ENCODE measurements at regions not wholly inside any gene's neighbourhood (a gene's known extent, or its start where the extent isn't known, plus 50 kb on each side); places are given as distances from the start of the nearest gene placed in this dataset.

- TF ChIP-seq ILF3 (IDR thresholded peaks at IDR 0.05; ENCODE audit: borderline replicate concordance), result no peak
- 0 out of 2 replicates have a peak, but pooled peaks have one; percentile 45 for TF ChIP-seq GABPA (tag; conservative IDR thresholded peaks at IDR 0.05; ENCODE audit: low read depth)
- TF ChIP-seq NR4A1 (CRISPR knock-in tag; IDR thresholded peaks at IDR 0.05), result no peak
- TF ChIP-seq NR4A1 (tag; IDR thresholded peaks at IDR 0.05), result 0 out of 2 replicates have a peak, but pooled peaks have one; percentile 46
- no peak for TF ChIP-seq SRSF1 (IDR thresholded peaks at IDR 0.05; ENCODE audit: low read depth, low read length)
- TF ChIP-seq SREBF1 (IDR thresholded peaks at IDR 0.05; ENCODE audit: borderline replicate concordance, low read depth, low read length), result no peak
- no peak for TF ChIP-seq MCM5 (IDR thresholded peaks at IDR 0.05; ENCODE audit: low read depth)
- peak; percentile 87; the same call in 1 of the 2 replicates for TF ChIP-seq JUND (IDR thresholded peaks at IDR 0.05; ENCODE audit: borderline replicate concordance, low read depth, low read length)
- TF ChIP-seq JUND (tag; IDR thresholded peaks at IDR 0.05; ENCODE audit: borderline replicate concordance, low read depth, low read length), result peak; percentile 91; the same call in 2 of the 3 replicates
- TF ChIP-seq BRD9 (IDR thresholded peaks at IDR 0.05; ENCODE audit: low read depth, partially characterized antibody), result peak; percentile 76
- no peak for TF ChIP-seq NCOA1 (IDR thresholded peaks at IDR 0.05; ENCODE audit: low read depth)
- no peak for TF ChIP-seq RBM15 (IDR thresholded peaks at IDR 0.05; ENCODE audit: insufficient read depth, low read length)
- TF ChIP-seq TEAD4 (IDR thresholded peaks at IDR 0.05; ENCODE audit: low read length), result peak; percentile 8; the same call in 1 of the 2 replicates
- no peak for TF ChIP-seq TEAD4 (CRISPR knock-in tag; IDR thresholded peaks at IDR 0.05; ENCODE audit: borderline replicate concordance)
- peak; percentile 42 for TF ChIP-seq STAT5A (IDR thresholded peaks at IDR 0.05; ENCODE audit: borderline replicate concordance, low read length)
- no peak for TF ChIP-seq ZNF280A (IDR thresholded peaks at IDR 0.05; ENCODE audit: low read depth, partially characterized antibody)
- TF ChIP-seq AFF1 (IDR thresholded peaks at IDR 0.05; ENCODE audit: low read depth in 1 of 2, partially characterized antibody in 2 of 2), result no peak
Observed at GRCh38 chr6:134436281-134436815, 118.4 kb upstream of the SGK1 start (continued).
